GM18508 (cell line): ENCODE measurements at regions not wholly inside any gene's neighbourhood (a gene's known extent, or its start where the extent isn't known, plus 50 kb on each side); places are given as distances from the start of the nearest gene placed in this dataset.
"Not testable (repeated sequence)": the region's sequence is repeated elsewhere in the genome, so short reads cannot be mapped to it uniquely, and the experiment has no call there.

Experiments
- ATAC-seq: cut with Tn5 transposase; IDR thresholded peaks from one replicate; pipeline ENCODE4 v1.9.1; 2021; ENCODE audit warnings: moderate number of reproducible peaks; ENCODE audit not compliant: insufficient read depth, unreplicated experiment

DNA sequence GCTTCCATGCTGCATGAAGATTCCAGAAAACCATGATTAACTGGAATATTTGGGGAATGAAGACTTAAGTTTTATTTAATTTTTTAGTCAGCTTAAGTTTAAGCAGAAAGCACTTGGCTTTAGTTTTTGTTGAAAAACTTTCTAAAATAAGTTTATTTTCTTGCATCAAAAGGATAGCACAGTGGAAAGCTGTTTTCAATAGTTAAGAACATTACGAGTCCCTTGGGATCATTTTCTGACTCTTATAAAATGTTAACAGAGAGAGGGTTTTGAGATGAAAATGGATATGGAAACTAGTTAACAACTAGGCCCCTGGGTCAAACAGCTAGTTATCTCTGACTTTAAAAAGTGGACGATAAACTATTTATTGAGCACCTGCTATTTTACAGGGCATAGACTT lies 181.9 kb upstream of the SLC38A2 start:
- no peak for ATAC-seq

GRCh38 chr12:46553911-46554310 lies 181.3 kb upstream of the SLC38A2 start:
- ATAC-seq: no peak

- ATAC-seq: no peak
These were observed 180.7 kb upstream of the SLC38A2 start for GRCh38 chr12:46553266-46553665.

GRCh38 chr12:46550266-46550879 lies 177.8 kb upstream of the SLC38A2 start:
- no peak for ATAC-seq

DNA sequence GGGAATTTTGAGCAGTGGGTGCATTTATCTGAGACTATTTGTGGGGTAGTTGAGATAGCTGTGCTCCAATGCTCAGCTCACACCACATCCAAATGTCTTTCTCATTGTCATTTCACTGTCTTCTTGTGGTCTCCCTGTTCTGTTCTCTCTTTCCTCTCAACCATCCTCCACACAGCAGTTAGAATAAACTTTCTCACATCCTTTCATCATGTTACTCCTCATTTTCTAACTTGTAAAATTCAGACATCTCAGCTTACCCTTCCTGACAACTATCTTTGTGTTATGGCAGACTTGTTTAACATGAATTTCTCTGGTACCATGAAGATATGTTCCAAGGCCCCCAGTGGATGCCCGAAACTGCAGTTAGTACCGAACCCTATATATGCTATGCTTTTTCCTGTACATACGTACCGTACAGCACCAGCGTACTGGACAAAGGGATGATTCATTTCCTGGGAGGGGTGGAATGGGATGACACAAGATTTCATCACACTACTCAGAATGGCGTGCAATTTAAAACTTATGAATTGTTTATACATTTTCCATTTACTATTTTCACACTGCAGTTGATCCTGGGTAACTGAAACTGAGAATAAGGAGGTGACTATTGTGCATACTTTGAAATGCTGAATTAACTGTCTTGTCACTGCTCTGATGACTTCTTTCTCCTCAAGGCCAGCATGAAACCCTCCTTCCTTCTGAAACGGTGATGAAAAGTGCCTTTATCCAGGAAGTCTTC lies 177.1 kb upstream of the SLC38A2 start:
- no peak for ATAC-seq

DNA sequence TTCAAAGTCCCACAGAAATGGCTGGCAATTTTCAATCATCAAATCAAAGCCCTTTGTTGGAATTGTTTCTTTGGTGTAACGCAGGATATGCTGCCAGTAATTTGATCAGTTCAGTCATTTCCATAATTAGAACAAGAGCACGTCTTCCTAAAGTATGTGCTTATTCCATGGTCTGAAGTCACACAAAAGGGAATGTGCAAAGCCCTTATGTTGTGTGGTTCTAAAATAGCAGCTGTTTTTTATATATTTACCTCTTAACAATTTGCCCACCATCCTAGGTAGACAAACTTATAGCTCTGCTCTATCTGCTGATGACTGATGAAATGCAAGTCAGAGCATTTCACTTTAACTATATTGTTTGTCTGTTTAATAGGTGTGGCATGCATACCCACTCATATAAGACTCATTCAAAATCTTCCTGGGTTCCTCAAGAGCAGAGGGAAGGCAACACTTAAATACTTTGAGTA lies 176.1 kb upstream of the SLC38A2 start:
- ATAC-seq: no peak

DNA sequence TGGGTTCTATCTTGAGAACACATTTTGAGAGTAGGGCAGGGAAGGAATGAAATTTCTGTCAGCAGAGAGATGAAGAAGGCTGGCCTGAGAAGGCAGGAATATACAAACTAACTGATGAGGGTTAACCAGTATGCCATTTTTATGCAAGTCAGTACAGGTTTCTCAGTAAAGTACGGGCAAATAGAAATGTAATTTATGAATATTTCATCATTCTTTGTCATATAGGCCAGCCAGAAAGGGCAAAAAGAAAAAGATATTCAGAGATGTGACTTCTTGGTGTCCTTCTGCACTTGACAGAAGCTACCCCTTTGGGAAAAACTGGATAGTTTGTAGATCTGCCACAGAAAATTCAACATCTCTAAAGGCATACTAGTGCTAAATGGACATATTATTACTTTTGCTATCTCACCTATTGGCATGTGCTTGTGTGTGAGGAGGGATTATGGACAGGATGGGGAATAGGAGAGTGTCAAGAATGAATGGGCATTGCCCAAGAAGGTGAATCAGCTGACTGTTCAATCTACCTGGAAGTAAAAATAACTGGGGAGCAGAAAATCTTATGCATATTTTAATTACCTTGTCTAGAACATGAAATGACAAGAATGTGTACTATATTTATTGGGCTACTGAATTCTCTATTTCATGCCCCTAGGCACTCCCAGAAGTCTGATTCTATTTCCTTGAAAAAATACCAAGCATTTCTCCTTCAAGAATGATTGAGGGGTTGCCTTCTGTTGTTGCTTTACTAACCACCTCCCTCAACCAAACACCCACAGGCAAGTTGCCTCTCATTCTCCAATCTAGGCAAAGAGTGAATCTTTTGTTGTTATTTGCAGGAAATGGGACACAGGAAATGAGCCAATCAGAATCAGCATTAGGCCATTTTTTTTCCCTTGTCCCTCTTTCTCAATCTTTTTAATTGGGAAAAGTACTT lies 175.1 kb upstream of the SLC38A2 start:
- ATAC-seq: no peak

DNA sequence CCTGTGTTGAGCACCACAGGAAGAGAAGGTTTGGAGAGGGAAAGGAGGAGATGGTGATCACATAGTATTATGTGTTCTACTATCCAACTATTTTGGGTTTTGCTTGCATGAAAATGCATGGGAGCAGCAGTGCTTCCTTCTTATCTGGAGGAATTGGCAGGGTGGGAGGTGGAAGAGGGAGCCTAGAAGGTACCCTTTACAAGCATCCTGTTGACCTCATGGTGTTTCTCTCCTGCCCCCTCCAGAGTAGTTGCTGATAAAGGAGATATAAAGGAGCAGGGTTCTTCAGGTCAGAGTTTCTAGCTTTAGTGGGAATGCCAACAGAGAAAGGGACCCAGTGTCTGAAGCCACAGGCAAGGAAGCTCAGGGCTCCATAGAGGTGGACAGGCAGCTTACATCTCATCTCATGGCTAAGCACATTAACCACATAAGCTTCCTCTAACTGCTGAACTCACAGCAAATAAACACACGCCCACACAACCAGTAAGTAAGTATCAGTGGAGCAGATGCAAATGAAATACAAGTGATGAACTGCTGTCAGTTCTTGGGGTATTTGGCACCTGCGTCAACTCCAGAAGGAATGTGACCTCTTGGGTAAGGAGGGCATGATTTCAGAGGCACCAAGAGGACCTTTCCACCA lies 174.2 kb upstream of the SLC38A2 start:
- peak; percentile 74 for ATAC-seq

- ATAC-seq: not testable (repeated sequence)
These were observed 170.8 kb upstream of the SLC38A2 start for GRCh38 chr12:46543378-46543795.

GRCh38 chr12:46538976-46539375 lies 166.4 kb upstream of the SLC38A2 start:
- no peak for ATAC-seq

DNA sequence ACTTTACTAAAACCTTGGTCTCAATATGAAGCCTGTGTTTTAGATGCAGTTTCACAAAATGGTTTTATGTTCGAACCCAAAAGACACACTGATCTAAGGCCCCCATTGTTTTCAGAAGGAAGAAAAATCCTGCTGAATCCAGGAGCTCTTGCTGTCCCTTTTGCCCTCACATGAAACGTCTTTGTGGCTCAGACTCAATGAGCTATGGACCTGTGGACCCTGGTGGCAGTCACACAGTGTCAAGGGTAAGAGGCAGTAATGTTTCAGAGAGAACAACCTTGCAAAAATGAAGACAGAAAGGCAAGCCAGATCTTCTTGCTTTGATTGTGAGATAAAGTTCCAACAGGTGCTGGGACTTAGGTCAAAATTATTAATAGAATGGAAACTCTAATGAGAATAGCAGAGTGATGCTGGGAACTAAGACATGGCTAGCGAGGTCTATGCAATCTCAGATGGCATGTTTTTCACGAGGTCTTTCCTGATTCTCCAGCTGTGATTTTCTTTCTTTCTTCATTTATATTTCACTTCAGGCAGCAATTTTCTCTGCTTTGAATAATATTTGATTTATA lies 164.9 kb upstream of the SLC38A2 start:
- ATAC-seq: no peak

DNA sequence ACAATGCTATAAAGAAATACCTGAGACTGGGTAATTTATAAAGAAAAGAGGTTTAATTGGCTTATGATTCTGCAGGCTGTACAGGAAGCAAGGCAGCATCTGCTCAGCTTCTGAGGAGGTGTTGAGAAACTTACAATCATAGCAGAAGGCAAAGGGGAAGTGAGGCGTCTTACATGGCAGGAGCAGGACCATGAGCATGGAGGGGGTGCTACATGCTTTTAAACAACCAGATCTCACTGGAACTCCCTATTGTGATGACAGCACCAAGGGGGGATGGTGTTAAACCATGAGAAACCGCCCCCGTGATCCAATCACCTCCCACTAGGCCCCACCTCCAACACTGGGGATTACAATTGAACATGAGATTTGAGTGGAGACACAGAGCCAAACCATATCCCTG lies 163.7 kb upstream of the SLC38A2 start:
- not testable (repeated sequence) for ATAC-seq

DNA sequence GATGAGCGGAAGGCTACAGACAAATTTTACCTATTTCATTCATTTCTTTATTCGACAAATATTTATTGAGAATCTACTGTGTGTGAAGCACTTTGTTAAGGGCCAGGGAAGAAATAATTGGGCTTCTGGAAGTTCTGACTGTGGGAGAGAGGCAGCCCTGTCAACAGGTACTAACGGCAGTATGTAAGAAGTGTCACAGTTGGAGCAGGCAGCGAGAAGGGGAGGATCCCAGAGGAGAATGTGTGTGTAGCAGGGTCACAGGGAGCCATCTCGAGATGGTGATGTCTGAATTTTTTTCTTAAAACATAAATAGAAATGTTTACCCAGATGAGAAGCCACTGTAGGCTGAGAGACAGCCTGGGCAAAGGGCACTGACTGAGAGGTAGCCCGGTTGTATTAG lies 163.3 kb upstream of the SLC38A2 start:
- ATAC-seq: no peak

GRCh38 chr12:46535376-46535775 lies 162.8 kb upstream of the SLC38A2 start:
- ATAC-seq: no peak

- ATAC-seq: no peak
These were observed 161.8 kb upstream of the SLC38A2 start for GRCh38 chr12:46534327-46534840.

DNA sequence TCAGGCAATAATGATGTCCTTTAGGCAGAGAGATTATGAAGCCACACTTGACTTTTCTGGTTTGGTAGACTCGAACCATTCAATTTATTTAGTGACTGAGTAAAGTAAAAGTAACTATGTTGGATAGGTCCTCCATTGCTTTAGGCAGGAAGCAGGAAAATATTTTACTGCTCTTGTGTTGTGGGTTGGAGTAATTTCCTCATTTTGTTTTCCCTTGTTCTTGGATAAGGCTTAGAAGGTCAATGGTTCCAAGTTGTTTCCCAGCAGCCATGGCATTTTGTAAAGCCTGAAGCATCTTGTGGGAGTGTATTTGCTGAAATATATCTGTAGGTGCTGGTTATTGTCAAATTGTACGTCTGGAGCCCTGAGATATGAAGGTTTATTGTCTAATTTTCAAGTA lies 161.2 kb upstream of the SLC38A2 start:
- no peak for ATAC-seq

GRCh38 chr12:46531804-46532203 lies 159.2 kb upstream of the SLC38A2 start:
- ATAC-seq: no peak

DNA sequence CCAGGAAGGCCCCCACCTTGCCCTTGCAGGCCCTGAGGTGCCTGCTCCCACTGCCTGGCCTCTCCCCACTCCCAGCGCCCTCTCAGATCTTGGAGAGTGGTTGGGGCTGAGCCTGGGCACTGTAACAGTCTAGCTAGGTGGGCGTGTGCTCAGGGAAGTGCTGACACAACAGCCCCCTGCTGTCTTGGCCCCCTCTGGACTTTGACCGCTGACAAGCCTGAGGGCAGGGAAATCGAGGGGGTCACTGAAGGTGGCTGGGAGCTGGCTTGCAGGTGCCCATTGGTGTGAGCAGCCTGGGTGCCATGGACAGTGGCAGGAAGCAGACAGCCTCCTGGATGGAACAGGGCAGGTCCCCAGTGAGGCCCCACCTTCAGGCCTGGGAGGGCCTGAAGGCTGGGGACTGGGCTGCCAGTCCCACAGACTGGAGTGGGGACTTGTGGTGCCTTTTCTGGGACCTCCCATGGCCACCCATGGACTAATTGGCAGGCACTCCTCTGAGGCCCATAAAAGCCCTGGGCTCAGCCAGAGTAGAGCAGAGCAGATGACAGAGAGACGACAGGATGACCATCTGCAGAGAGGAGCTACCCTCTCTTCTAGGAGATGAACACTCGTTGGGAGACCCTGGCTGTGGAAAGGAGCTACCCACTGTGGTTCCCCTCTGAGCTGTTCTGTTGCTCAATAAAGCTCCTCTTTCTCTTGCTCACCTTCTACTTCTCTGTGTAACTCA lies 158.6 kb upstream of the SLC38A2 start:
- no peak for ATAC-seq

- ATAC-seq: no peak
These were observed 157.9 kb upstream of the SLC38A2 start for GRCh38 chr12:46530373-46531056.
